ENCODE measurements at regions not wholly inside any gene's neighbourhood (a gene's known extent, or its start where the extent isn't known, plus 50 kb on each side); places are given as distances from the start of the nearest gene placed in this dataset.

- Mint-ChIP-seq H3K4me3 (ENCODE audit: low read depth, unreplicated experiment) (no peak overlapping the region), H3K9me3 (ENCODE audit: low read depth, unreplicated experiment) (peaks cover 5% of the 10 kb centered on the region), H3K36me3 (ENCODE audit: insufficient read depth, unreplicated experiment) (no peaks in the 10 kb centered on the region), H3K27me3 (ENCODE audit: unreplicated experiment) (no peaks in the 10 kb centered on the region), H3K4me1 (ENCODE audit: low read depth, unreplicated experiment) (peaks cover 6% of the 10 kb centered on the region), H3K27ac (ENCODE audit: unreplicated experiment) (no peak overlapping the region)
- CTCF ChIA-PET: interaction anchor here (0.7 kb wide), 1 partner anchor 23 kb away, joined by 3 read pairs; no protein-coding TSS in a partner anchor
- DNase-seq: no peak
- intact Hi-C loops (cut with micrococcal nuclease; ENCODE audit: unreplicated experiment): no loop called here
- no peak for TF ChIP-seq CTCF (IDR thresholded peaks at IDR 0.05; ENCODE audit: unreplicated experiment)
- BruUV-seq (replicated peaks): no TSS peak
These were observed 298.0 kb upstream of the PIK3R1 start for GRCh38 chr5:67917561-67917960.

DNA sequence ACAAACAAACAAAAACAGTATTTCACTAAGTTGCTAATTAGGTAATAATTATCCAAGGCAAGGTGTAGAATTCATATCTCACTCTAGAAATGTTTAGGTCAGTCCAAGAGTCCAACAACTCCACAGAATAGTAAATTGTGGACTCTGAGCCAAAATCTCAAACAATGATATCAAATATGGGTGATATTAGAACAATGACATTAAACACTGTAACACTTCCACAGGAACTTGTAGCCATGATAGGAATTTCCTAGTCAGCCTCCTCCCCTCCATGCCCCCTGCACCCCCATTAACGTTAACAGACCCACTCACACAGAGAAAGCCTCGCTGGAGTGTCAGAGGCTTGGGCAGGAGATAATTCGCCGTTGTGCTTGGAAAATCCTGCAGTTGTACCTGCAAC, 305.0 kb upstream of the PIK3R1 start:
- CTCF ChIA-PET: no interaction called here
- Mint-ChIP-seq H3K4me1 (ENCODE audit: low read depth, unreplicated experiment) (peaks cover 13% of the 10 kb centered on the region), H3K4me3 (ENCODE audit: low read depth, unreplicated experiment) (no peak overlapping the region), H3K36me3 (ENCODE audit: insufficient read depth, unreplicated experiment) (no peaks in the 10 kb centered on the region), H3K27ac (ENCODE audit: unreplicated experiment) (no peak overlapping the region), H3K9me3 (ENCODE audit: low read depth, unreplicated experiment) (no peaks in the 10 kb centered on the region), H3K27me3 (ENCODE audit: unreplicated experiment) (no peaks in the 10 kb centered on the region)
- no TSS peak for BruUV-seq (replicated peaks)
- no peak for TF ChIP-seq CTCF (IDR thresholded peaks at IDR 0.05; ENCODE audit: unreplicated experiment)
- DNase-seq: no peak
- intact Hi-C loops (cut with micrococcal nuclease; ENCODE audit: unreplicated experiment): no loop called here

- Mint-ChIP-seq H3K27me3 (ENCODE audit: unreplicated experiment) (no peaks in the 10 kb centered on the region), H3K4me1 (ENCODE audit: low read depth, unreplicated experiment) (peaks cover 7% of the 10 kb centered on the region), H3K36me3 (ENCODE audit: insufficient read depth, unreplicated experiment) (no peaks in the 10 kb centered on the region), H3K27ac (ENCODE audit: unreplicated experiment) (no peak overlapping the region), H3K9me3 (ENCODE audit: low read depth, unreplicated experiment) (no peaks in the 10 kb centered on the region), H3K4me3 (ENCODE audit: low read depth, unreplicated experiment) (no peak overlapping the region)
- BruUV-seq (replicated peaks): no TSS peak
- intact Hi-C loops (cut with micrococcal nuclease; ENCODE audit: unreplicated experiment): no loop called here
- no peak for TF ChIP-seq CTCF (IDR thresholded peaks at IDR 0.05; ENCODE audit: unreplicated experiment)
- CTCF ChIA-PET: interaction anchor here (0.6 kb wide), 1 partner anchor 56 kb away, joined by 3 read pairs; no protein-coding TSS in a partner anchor
- DNase-seq: no peak
These were observed 307.3 kb upstream of the PIK3R1 start for GRCh38 chr5:67908126-67908765.

DNA sequence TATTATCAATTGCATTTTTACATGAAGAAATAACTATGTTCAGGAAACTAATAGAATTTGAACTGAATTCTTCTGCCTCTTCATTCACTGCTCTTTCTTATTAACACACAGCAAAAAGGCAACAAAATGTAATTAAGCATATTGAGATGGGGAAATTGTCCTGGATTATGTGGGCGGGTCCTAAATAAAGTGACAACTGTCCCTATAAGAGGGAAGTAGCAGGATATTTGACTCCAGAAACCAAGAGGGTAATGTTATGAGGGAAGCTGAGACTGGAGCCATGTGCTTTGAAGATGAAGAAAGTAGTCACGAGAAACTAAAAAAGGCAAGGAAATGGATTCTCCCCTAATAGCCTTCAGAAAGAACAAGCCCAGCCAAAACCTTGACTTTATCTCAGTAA, 311.2 kb upstream of the PIK3R1 start:
- DNase-seq: no peak
- no peak overlapping the region for H3K4me3 Mint-ChIP-seq (ENCODE audit: low read depth, unreplicated experiment)
- no peaks in the 10 kb centered on the region for H3K36me3 Mint-ChIP-seq (ENCODE audit: insufficient read depth, unreplicated experiment)
- H3K9me3 Mint-ChIP-seq (ENCODE audit: low read depth, unreplicated experiment): no peaks in the 10 kb centered on the region
- TF ChIP-seq CTCF (IDR thresholded peaks at IDR 0.05; ENCODE audit: unreplicated experiment): no peak
- H3K27me3 Mint-ChIP-seq (ENCODE audit: unreplicated experiment): no peaks in the 10 kb centered on the region
- H3K27ac Mint-ChIP-seq (ENCODE audit: unreplicated experiment): no peak overlapping the region
- no TSS peak for BruUV-seq (replicated peaks)
- intact Hi-C loops (cut with micrococcal nuclease; ENCODE audit: unreplicated experiment): no loop called here
- H3K4me1 Mint-ChIP-seq (ENCODE audit: low read depth, unreplicated experiment): peaks cover 7% of the 10 kb centered on the region
- CTCF ChIA-PET: no interaction called here
